Activated CD8-positive, alpha-beta T cell treated with anti-CD3 and anti-CD28 coated beads, Interleukin-2, amount 10 ng/mL, durations not matched to agents 7 days and 5 days (primary cell): ENCODE measurements at regions not wholly inside any gene's neighbourhood (a gene's known extent, or its start where the extent isn't known, plus 50 kb on each side); places are given as distances from the start of the nearest gene placed in this dataset.

Experiments
- ATAC-seq: fragments of 150-1000 bp; cut with Tn5 transposase; one replicate; pipeline ENCODE4 v1.10.0; 2021; ENCODE audit warnings: moderate library complexity
- CTCF ChIA-PET: fragments of 350-600 bp; sonication (Branson Sonifier 250); formaldehyde crosslinking; loops from one replicate; lab custom pipeline; 2021; ENCODE audit warnings: antibody characterized with exemption; lab: Charles Lee
- POLR2A ChIA-PET: fragments of 350-600 bp; sonication (Branson Sonifier 250); formaldehyde crosslinking; loops from one replicate; lab custom pipeline; 2021; ENCODE audit warnings: antibody characterized with exemption; lab: Charles Lee
- DNase-seq: peaks from one replicate; pipeline ENCODE4 v3.0.0-alpha.2; 2020
- H3K27ac Mint-ChIP-seq: one replicate; pipeline ENCODE4 v1.8.0; 2021; ENCODE audit warnings: mild to moderate bottlenecking, mixed read lengths
- H3K27me3 Mint-ChIP-seq: one replicate; pipeline ENCODE4 v1.8.0; 2021; ENCODE audit warnings: low read depth, mixed read lengths
- H3K36me3 Mint-ChIP-seq: one replicate; pipeline ENCODE4 v1.8.0; 2021; ENCODE audit warnings: low read depth, mixed read lengths
- H3K4me1 Mint-ChIP-seq: one replicate; pipeline ENCODE4 v1.8.0; 2021; ENCODE audit warnings: low read depth, mixed read lengths
- H3K4me3 Mint-ChIP-seq: one replicate; pipeline ENCODE4 v1.8.0; 2021; ENCODE audit warnings: mild to moderate bottlenecking, mixed read lengths
- H3K9me3 Mint-ChIP-seq: one replicate; pipeline ENCODE4 v1.8.0; 2022; ENCODE audit warnings: mixed read lengths; ENCODE audit not compliant: insufficient read depth

DNA sequence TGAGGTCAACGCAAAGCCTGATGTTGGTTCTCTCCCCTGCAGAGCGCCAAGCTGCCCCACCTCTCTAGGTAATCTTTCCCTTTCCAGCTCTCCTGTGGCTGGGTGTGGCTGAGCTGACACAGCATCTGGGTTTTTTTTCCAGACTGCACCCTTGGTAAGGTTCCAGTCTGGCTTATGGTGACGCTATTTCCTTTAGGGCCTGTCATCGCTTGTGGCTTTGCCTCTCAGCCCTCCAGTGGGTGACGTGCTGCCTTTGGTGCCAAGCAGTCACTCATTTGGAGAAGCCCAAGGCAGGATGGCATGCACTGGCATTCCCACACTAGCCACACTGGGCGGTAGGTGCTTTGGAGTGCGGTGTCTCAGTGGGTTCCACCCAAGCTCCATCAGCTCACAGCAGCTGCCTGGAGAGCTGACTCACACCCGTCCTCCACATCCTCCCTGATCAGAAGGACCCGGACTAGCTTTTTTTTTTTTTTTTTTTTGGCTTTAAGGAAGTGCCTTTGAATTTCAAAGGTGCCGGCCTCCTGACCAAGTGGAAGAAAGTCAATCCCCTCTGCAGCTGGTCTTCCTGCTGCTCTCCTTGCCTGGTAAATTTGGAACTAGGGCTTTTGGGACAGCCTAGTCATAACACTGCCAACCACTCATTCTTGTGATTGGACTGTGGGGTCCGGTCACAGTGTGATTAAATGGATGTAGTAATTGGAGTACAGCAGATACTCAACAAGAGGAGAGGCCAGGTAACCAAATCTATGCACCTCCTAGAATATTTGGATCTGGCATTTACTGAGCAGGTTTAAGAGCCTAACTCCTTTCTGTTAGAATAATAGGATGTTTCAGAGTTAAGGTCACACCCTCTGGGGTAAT is 153.6 kb downstream of the CD83 start:
- Mint-ChIP-seq H3K27me3 (no peaks in the 10 kb centered on the region), H3K4me1 (peaks cover 50% of the 10 kb centered on the region), H3K4me3 (no peak overlapping the region), H3K9me3 (peaks cover 10% of the 10 kb centered on the region), H3K36me3 (peaks cover 9% of the 10 kb centered on the region), H3K27ac (peak overlapping the region; percentile 90)
- CTCF ChIA-PET = interaction anchor here (1.2 to 1.9 kb wide), 4 partner anchors 19 to 60 kb away, joined by 3 to 10 read pairs (median 4); no protein-coding TSS in a partner anchor
- POLR2A ChIA-PET = interaction anchor here (0.7 kb wide), 1 partner anchor 187 kb away, joined by 3 read pairs; no protein-coding TSS in a partner anchor
- peak; percentile 82 for ATAC-seq
- DNase-seq = peak; percentile 78

DNA sequence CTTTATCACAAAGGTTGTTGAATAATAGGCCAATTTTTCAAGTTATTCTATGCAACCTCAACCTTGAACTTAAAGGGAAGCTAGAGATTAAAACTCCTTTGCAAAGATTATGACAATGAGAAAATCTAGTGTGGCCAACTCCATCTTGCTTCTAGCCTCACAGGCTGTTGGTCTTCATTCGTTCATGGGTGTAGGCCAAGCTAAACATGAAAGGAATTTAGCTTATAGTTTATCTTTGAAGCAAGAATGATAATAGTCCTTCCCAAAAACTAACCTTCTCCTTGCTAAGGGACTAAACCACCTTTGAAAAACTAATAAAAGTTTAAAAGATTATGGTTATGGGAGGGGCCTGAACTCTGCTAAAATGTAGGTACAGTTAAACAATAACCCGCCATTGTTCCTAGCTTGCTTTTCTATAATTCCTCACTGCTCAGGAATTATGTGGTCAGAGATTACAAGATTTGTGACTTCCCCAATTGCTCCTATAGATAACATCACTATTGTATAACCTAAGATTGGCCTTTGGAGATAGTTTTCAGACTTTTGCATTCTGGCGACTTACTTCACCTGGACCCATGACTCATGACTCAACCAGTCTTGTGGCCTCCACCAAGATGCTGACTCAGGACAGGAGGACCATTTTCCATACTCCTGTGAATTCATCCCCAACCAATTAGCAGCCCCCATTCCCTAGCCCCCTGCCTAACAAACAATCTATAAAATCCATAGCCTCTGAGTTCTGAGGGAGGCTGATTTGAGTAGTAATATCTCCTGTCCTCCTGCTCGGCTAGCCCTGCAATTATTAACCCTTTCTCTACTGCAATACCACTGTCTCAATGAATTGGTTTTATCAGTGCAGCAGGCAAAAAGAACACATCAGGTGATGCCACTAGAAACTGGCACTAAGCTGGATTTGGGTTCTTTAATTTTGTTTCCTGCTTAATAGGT is 154.5 kb downstream of the CD83 start:
- peaks cover 10% of the 10 kb centered on the region for H3K9me3 Mint-ChIP-seq
- H3K27me3 Mint-ChIP-seq = no peaks in the 10 kb centered on the region
- DNase-seq (peak; percentile 18), ATAC-seq (no peak)
- peak overlapping the region; percentile 13 for H3K27ac Mint-ChIP-seq
- POLR2A ChIA-PET = interaction anchor here (0.6 to 0.7 kb wide), 2 partner anchors 24 to 186 kb away, joined by 3 to 4 read pairs; no protein-coding TSS in a partner anchor
- CTCF ChIA-PET = interaction anchor here (0.8 to 1.3 kb wide), 4 partner anchors 18 to 57 kb away, joined by 3 to 5 read pairs (median 4); no protein-coding TSS in a partner anchor
- no peak overlapping the region for H3K4me3 Mint-ChIP-seq
- peaks cover 9% of the 10 kb centered on the region for H3K36me3 Mint-ChIP-seq
- H3K4me1 Mint-ChIP-seq = peaks cover 59% of the 10 kb centered on the region

DNA sequence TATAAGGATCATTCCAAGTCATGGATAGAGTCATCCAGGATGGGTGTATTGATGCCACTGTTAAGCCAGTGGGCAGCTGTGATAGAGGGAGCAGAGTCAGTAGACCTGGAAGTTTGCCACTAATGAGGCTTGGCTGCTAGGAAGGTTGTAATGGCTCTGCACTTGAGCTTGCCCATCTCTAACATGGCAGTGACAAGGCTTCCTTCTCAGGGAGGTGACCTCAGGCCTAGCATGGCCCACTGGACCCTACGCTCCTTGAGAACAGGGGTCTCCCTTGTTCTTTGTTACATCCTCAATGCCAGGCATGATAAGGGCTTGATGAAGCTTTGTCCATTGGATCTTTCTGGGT is 155.1 kb downstream of the CD83 start:
- Mint-ChIP-seq H3K36me3 (peaks cover 9% of the 10 kb centered on the region), H3K27me3 (no peaks in the 10 kb centered on the region), H3K9me3 (peaks cover 10% of the 10 kb centered on the region), H3K4me1 (peaks cover 66% of the 10 kb centered on the region), H3K4me3 (no peak overlapping the region), H3K27ac (no peak overlapping the region)
- ChIA-PET POLR2A (no interaction called here), CTCF (interaction anchor here (0.8 kb wide), 1 partner anchor 17 kb away, joined by 3 read pairs; no protein-coding TSS in a partner anchor)
- DNase-seq = peak; percentile 12
- no peak for ATAC-seq

DNA sequence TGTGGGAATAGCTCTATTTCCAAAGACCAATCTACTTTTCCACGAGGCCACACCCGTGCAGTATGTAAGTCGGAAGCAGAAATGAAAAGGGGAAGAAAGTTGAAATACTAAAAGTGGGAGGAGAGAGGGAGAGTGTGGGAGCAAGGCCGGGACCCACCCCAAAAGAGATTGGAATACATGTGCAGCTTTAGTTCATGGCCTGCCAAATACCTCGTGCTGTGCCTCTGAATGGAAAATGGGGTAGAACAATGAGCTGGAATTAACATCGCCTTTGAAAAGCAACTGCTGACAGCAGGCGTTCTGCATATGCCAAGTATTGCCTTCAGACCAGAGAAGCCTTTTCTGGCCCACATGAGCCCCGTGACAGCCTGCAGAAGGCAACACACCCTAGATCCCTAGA is 155.6 kb downstream of the CD83 start:
- DNase-seq = peak; percentile 18
- H3K27me3 Mint-ChIP-seq = no peaks in the 10 kb centered on the region
- peaks cover 9% of the 10 kb centered on the region for H3K36me3 Mint-ChIP-seq
- no peak overlapping the region for H3K4me3 Mint-ChIP-seq
- ChIA-PET POLR2A (no interaction called here), CTCF (interaction anchor here (0.8 kb wide), 1 partner anchor 16 kb away, joined by 3 read pairs; no protein-coding TSS in a partner anchor)
- H3K4me1 Mint-ChIP-seq = peaks cover 71% of the 10 kb centered on the region
- peaks cover 10% of the 10 kb centered on the region for H3K9me3 Mint-ChIP-seq
- no peak for ATAC-seq
- H3K27ac Mint-ChIP-seq = no peak overlapping the region

DNA sequence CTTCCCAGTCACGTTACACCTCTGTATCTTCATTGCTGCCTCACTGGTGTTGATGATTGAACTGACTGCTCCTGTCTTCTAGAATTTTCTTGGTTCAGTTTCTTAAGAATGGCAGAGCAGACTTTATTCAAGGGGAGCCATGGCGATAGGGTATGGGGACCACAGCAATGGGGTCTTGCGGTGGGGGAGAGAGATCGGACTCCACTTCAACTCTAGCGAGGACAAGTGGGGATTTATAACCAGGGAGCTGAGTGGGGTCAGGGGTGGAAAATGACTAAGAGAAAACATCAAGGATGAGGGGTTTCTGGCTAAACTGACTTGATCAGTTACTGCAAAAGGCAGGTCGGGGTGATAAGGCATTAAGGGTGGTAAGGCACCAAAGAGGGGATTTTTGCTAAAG is 156.4 kb downstream of the CD83 start:
- no peak overlapping the region for H3K27ac Mint-ChIP-seq

DNA sequence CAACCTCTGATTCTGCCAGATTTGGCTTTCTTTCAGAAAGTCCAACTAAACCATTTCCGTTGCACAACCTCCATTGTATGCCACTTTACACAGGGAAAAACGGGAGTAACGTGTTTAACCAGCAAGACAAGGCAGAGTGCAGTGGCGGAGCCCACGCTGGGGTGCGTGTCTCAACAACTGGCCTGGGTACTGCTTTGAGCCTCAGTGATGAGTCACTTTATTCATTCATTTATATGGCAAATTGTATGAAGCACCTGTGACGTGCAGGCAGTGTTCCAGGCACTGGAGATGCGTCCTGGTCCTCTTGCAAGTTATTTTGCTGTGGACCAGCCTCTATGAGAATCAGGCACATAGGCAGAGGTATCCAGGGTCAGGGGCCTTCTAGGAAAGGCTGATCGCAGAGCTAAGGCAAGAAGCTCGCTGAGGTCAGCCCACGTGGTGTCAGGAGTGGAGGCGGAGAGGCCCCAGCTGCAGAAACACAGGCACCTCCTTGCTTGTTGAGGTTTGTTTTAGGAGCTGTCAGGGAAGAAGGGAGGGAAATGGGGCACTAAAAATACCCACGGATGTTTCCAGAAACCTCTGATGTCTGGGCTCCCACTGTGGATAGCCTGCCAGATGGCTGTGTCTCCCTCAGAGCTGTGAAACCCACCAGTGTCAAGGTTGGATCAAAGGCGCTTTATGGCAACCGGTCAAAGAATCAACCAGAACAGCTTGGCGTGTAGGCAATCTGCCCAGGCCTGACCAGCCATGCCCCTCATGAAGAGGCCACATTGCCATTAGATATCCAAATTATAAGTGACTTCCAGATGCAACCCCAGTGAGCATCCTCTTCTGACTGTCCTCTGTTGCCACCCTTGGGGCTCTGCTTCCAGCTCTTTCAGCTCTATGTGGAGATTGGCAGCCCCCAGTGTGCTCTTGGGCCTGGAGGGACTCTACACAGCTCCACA is 157.2 kb downstream of the CD83 start:
- no peak overlapping the region for H3K4me3 Mint-ChIP-seq

More for the DNA sequence above, 156.4 kb downstream of the CD83 start:
- peaks cover 74% of the 10 kb centered on the region for H3K4me1 Mint-ChIP-seq
- ChIA-PET CTCF (no interaction called here), POLR2A (no interaction called here)
- peaks cover 10% of the 10 kb centered on the region for H3K9me3 Mint-ChIP-seq
- no peak overlapping the region for H3K4me3 Mint-ChIP-seq
- DNase-seq (no peak), ATAC-seq (no peak)
- H3K36me3 Mint-ChIP-seq = peaks cover 9% of the 10 kb centered on the region
- no peaks in the 10 kb centered on the region for H3K27me3 Mint-ChIP-seq

DNA sequence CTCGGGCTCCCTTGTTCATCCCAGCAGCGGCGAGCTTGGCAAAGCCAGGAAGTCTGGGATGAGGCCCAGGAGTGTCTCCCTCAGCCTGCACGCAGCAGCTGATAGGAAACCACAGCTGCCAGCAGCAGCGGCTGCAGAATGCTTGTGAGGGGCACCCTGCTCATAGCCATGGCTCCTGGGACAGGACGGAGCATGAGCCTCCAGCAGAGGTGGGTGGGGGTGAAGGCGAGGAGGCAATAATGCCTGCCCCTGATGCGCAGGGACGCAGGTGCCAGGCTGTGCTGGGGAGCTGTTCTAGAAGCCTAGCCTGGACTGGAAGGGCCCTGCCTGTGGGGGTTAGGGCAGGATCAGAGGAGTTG is 157.9 kb downstream of the CD83 start:
- H3K4me1 Mint-ChIP-seq = peaks cover 62% of the 10 kb centered on the region
- ATAC-seq = no peak
- peak overlapping the region; percentile 89 for H3K27ac Mint-ChIP-seq
- ChIA-PET POLR2A (no interaction called here), CTCF (interaction anchor here (1.0 to 2.0 kb wide), 3 partner anchors 15 to 64 kb away, joined by 3 to 6 read pairs (median 4); no protein-coding TSS in a partner anchor)
- H3K9me3 Mint-ChIP-seq = peaks cover 19% of the 10 kb centered on the region
- DNase-seq = no peak
- peaks cover 17% of the 10 kb centered on the region for H3K36me3 Mint-ChIP-seq
- H3K4me3 Mint-ChIP-seq = no peak overlapping the region
- no peaks in the 10 kb centered on the region for H3K27me3 Mint-ChIP-seq

More for the DNA sequence above, 157.2 kb downstream of the CD83 start:
- ChIA-PET POLR2A (interaction anchor here (0.8 kb wide), 1 partner anchor 36 kb away, joined by 3 read pairs; no protein-coding TSS in a partner anchor), CTCF (interaction anchor here (1.0 to 2.0 kb wide), 3 partner anchors 16 to 63 kb away, joined by 3 to 6 read pairs (median 4); no protein-coding TSS in a partner anchor)
- peaks cover 14% of the 10 kb centered on the region for H3K9me3 Mint-ChIP-seq
- H3K27ac Mint-ChIP-seq = peak overlapping the region; percentile 89
- peaks cover 12% of the 10 kb centered on the region for H3K36me3 Mint-ChIP-seq
- DNase-seq (peak; percentile 18), ATAC-seq (no peak)
- peaks cover 68% of the 10 kb centered on the region for H3K4me1 Mint-ChIP-seq
- H3K27me3 Mint-ChIP-seq = no peaks in the 10 kb centered on the region

DNA sequence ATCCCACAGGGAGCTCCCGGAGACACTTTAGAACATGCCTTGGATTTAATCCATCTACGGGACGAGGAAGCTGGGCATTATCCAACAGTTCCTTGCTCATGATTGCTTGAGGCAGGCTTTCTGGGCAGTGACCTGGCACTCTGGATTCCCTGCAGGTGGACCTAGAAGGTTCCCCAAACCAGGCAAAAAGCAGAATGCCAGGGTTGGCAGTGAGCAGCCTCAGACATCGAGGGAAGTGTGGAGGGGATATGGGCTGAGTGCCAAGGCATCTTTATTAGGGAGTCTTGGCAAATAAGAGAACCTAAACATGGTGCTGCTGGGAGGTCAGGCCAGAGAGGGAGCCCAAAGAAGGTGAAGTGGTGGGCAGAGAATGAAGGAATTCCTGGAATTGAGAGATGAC is 158.5 kb downstream of the CD83 start:
- CTCF ChIA-PET = interaction anchor here (1.0 to 2.0 kb wide), 3 partner anchors 10 to 64 kb away, joined by 3 to 6 read pairs (median 4); no protein-coding TSS in a partner anchor
- ATAC-seq (no peak), DNase-seq (no peak)
- H3K4me1 Mint-ChIP-seq = peaks cover 56% of the 10 kb centered on the region
- H3K36me3 Mint-ChIP-seq = peaks cover 17% of the 10 kb centered on the region
- H3K4me3 Mint-ChIP-seq = no peak overlapping the region
- peak overlapping the region; percentile 89 for H3K27ac Mint-ChIP-seq
- no peaks in the 10 kb centered on the region for H3K27me3 Mint-ChIP-seq
- POLR2A ChIA-PET = interaction anchor here (0.5 to 1.8 kb wide), 2 partner anchors 22 to 114 kb away, joined by 3 to 4 read pairs; no protein-coding TSS in a partner anchor
- peaks cover 19% of the 10 kb centered on the region for H3K9me3 Mint-ChIP-seq

DNA sequence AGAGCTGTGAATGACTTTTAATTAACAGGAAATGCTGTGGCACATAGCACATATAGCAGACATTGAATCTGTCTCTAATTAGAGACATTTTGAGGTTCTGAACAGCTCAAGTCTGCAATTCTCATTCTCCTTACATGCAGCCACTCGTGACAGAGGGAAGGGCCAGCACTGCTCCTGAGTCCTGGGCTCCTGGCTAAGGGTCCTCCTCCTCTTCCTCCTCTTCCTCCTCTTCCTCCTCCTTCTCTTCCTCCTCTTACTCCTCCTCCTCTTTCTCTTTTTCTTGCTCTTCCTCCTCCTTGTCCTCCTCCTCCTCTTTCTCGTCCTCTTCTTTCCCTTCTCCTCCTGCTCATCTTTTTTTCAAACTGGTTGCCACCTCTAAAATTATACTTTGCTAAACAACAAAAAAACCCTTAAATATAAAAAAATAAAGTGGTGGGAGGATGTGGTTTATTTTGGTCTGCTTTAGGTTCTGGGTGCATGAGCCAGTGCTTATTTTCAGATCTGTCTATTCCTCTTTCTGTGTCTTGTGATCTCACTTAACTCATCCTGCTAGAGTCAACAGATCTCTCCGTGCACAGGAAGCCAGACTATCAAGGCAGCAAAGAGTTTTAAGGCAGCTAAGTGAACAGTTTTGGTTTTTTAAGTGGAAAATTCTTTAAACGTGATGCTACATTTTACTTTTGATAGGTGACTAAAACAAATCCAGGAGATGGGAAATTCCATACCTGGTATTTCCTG is 159.3 kb downstream of the CD83 start:
- CTCF ChIA-PET = interaction anchor here (1.1 to 2.0 kb wide), 3 partner anchors 11 to 40 kb away, joined by 4 to 6 read pairs (median 4); no protein-coding TSS in a partner anchor
- peak; percentile 65 for DNase-seq
- POLR2A ChIA-PET = interaction anchor here (0.5 to 1.8 kb wide), 5 partner anchors 13 to 113 kb away, joined by 3 to 5 read pairs (median 4); no protein-coding TSS in a partner anchor
- ATAC-seq = peak; percentile 95
- Mint-ChIP-seq H3K9me3 (peaks cover 19% of the 10 kb centered on the region), H3K4me3 (peak overlapping the region; percentile 47), H3K36me3 (peaks cover 18% of the 10 kb centered on the region), H3K27ac (peak overlapping the region; percentile 89), H3K4me1 (peaks cover 50% of the 10 kb centered on the region), H3K27me3 (no peaks in the 10 kb centered on the region)
